ENCODE measurements at regions not wholly inside any gene's neighbourhood (a gene's known extent, or its start where the extent isn't known, plus 50 kb on each side); places are given as distances from the start of the nearest gene placed in this dataset.

DNA sequence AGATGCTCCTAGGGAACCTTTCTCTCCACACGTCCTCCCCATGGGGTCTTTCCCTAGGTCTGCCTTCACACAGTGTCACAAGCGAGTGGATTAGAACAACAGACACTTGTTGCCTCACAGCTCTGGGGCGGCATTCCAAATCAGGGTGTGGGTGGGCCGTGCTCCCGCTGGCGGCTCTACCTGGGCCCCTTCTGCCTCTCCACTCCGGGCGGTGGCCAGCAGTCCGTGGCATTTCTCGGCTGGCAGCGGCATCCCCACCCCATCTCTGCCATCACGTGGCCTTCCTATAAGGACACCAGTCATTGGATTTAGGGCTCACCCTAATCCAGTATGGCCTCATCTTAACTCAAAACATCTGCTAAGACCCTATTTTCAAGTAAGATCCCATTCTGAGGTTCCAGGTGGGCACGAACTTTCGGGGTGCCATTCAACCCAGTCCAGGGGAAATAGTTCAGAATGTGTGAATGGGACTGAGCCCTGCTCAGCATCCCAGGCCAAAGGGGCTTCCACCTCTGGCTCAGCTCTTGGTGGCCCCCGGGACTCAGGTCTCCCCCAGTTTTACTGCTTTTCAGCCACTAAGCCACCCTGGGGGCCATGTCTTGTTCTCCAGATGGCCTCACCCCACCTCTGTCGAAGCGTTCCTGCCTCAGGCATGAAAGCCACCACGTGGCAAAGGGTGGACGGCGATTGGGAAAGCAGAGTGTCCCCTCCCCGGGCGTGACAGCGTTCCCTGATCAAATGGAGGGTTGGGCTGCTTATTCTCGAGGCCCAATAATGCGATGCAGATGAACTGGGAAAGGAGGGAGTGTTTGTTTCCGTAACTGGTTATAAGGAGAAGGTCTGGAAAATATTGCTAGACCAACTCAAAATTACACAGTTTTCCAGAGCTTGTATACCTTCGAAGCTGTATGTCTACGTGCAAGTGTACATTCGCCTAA lies 350.0 kb downstream of the GLRX3 start:
- H3K4me1 ChIP-seq (ENCODE audit: control insufficient read depth in 5 of 5, insufficient read depth in 5 of 5, low read length in 5 of 5) = peaks cover 0 to 18% (median 0%) of the 10 kb centered on the region in 5 donors
- TF ChIP-seq, protein P1, sequence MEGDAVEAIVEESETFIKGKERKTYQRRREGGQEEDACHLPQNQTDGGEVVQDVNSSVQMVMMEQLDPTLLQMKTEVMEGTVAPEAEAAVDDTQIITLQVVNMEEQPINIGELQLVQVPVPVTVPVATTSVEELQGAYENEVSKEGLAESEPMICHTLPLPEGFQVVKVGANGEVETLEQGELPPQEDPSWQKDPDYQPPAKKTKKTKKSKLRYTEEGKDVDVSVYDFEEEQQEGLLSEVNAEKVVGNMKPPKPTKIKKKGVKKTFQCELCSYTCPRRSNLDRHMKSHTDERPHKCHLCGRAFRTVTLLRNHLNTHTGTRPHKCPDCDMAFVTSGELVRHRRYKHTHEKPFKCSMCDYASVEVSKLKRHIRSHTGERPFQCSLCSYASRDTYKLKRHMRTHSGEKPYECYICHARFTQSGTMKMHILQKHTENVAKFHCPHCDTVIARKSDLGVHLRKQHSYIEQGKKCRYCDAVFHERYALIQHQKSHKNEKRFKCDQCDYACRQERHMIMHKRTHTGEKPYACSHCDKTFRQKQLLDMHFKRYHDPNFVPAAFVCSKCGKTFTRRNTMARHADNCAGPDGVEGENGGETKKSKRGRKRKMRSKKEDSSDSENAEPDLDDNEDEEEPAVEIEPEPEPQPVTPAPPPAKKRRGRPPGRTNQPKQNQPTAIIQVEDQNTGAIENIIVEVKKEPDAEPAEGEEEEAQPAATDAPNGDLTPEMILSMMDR (IDR thresholded peaks at IDR 0.05; ENCODE audit: control extremely low read depth, extremely low read depth) = no peak
- no peaks in the 10 kb centered on the region for H3K36me3 ChIP-seq (ENCODE audit: control insufficient read depth in 4 of 4, insufficient read depth in 4 of 4, low read length in 4 of 4)
- ATAC-seq (ENCODE audit: insufficient read depth, low FRiP score) = no peak
- 84 to 89% methylated on average over 29 of the region's 29 CpGs for WGBS, 2 donors
- no peak overlapping the region for H3K9ac ChIP-seq (ENCODE audit: insufficient read depth in 1 of 2, low read length in 2 of 2)
- no peak overlapping the region for H3K4me3 ChIP-seq
- no peak overlapping the region for H3K27ac ChIP-seq (ENCODE audit: low read depth in 1 of 2, low read length in 1 of 2)
- no peak for DNase-seq
- H3K9me3 ChIP-seq (ENCODE audit: control insufficient read depth in 4 of 4, insufficient read depth in 3 of 4, low read length in 3 of 4) = peaks cover 0 to 2% (median 0%) of the 10 kb centered on the region in 4 donors
- H3K27me3 ChIP-seq (ENCODE audit: control insufficient read depth in 3 of 3, insufficient read depth in 3 of 3, low read length in 2 of 3) = peaks cover 0 to 3% (median 2%) of the 10 kb centered on the region in 3 donors

DNA sequence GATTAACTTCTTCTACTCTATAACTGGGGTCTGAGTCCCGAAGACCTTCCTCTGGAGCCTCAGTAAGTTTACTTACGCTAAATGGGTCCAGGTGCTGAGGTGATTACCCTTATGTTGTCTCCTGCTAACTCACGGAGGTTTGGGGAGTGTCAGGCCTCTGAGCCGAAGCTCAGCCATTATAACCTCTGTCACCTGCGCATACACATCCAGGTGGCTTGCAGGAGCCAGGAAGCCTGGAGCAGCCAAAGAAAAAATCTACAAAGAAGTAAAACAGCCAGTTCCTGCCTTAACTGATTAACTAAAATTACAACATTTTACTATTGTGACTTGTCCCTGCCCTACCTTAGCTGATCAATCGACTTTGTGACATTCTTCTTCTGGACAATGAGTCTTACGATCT lies 350.7 kb downstream of the GLRX3 start:
- DNase-seq (peak in 1 of 3 donors; percentile 10), ATAC-seq (ENCODE audit: insufficient read depth, low FRiP score) (no peak)
- Histone ChIP-seq H3K4me1 (ENCODE audit: control insufficient read depth in 5 of 5, insufficient read depth in 5 of 5, low read length in 5 of 5) (peaks cover 0 to 18% (median 0%) of the 10 kb centered on the region in 5 donors), H3K4me3 (no peak overlapping the region), H3K27ac (ENCODE audit: low read depth in 1 of 2, low read length in 1 of 2) (no peak overlapping the region), H3K9ac (ENCODE audit: insufficient read depth in 1 of 2, low read length in 2 of 2) (no peak overlapping the region), H3K27me3 (ENCODE audit: control insufficient read depth in 3 of 3, insufficient read depth in 3 of 3, low read length in 2 of 3) (peaks cover 0 to 2% (median under 1%) of the 10 kb centered on the region in 3 donors), H3K36me3 (ENCODE audit: control insufficient read depth in 4 of 4, insufficient read depth in 4 of 4, low read length in 4 of 4) (no peaks in the 10 kb centered on the region), H3K9me3 (ENCODE audit: control insufficient read depth in 4 of 4, insufficient read depth in 3 of 4, low read length in 3 of 4) (peaks cover 0 to 2% (median 0%) of the 10 kb centered on the region in 4 donors)
- 68 to 87% methylated on average over 7 of the region's 7 CpGs for WGBS, 2 donors
- TF ChIP-seq, protein P1 (IDR thresholded peaks at IDR 0.05; ENCODE audit: control extremely low read depth, extremely low read depth) = no peak

DNA sequence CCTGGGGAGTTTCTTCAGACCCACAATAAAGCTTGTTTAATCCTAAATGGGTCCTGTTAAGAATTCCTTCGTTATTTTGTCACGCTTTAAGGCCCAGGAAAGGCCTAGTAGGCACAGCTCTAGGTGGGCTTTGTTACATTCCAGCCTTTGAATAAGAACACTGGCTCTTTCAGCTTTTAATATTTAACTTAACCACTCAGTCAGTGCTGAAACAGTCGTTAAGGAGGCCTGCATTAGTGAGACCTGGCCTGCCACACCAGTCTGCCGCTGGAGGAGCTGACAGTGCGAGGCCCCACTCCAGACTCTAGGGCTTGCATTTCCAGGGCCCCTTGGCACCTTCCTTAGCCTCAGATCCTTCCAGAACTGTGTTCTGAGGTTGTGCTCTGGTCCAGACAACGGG lies 351.4 kb downstream of the GLRX3 start:
- ATAC-seq (ENCODE audit: insufficient read depth, low FRiP score) = no peak
- peak; percentile 36 to 67 (median 58) for DNase-seq
- WGBS, 2 donors = 59 to 61% methylated on average over 6 of the region's 6 CpGs

More for the DNA sequence above, 351.4 kb downstream of the GLRX3 start:
- Histone ChIP-seq H3K4me1 (ENCODE audit: control insufficient read depth in 5 of 5, insufficient read depth in 5 of 5, low read length in 5 of 5) (peaks cover 0 to 18% (median 0%) of the 10 kb centered on the region in 5 donors), H3K36me3 (ENCODE audit: control insufficient read depth in 4 of 4, insufficient read depth in 4 of 4, low read length in 4 of 4) (no peaks in the 10 kb centered on the region), H3K27ac (ENCODE audit: low read depth in 1 of 2, low read length in 1 of 2) (no peak overlapping the region), H3K4me3 (no peak overlapping the region), H3K9me3 (ENCODE audit: control insufficient read depth in 4 of 4, insufficient read depth in 3 of 4, low read length in 3 of 4) (no peaks in the 10 kb centered on the region), H3K9ac (ENCODE audit: insufficient read depth in 1 of 2, low read length in 2 of 2) (no peak overlapping the region), H3K27me3 (ENCODE audit: control insufficient read depth in 3 of 3, insufficient read depth in 3 of 3, low read length in 2 of 3) (peaks cover 0 to 2% (median 0%) of the 10 kb centered on the region in 3 donors)
- TF ChIP-seq, protein P1 (IDR thresholded peaks at IDR 0.05; ENCODE audit: control extremely low read depth, extremely low read depth) = no peak
